Loucy (cell line): ENCODE measurements at regions not wholly inside any gene's neighbourhood (a gene's known extent, or its start where the extent isn't known, plus 50 kb on each side); places are given as distances from the start of the nearest gene placed in this dataset.

ENCODE experiments used
- CTCF ChIP-seq: fragments of 200-600 bp; sonication (generic); conservative IDR thresholded peaks from 2 replicates; pipeline ENCODE4 v1.5.1; 2014; ENCODE audit warnings: mild to moderate bottlenecking, antibody characterized with exemption, low read length
- EZH2phosphoT487 ChIP-seq: fragments of 200-600 bp; IDR thresholded peaks from 2 replicates; pipeline ENCODE4 v1.6.1; 2018; ENCODE audit warnings: antibody characterized with exemption, mild to moderate bottlenecking, moderate library complexity, borderline replicate concordance

GRCh38 chr16:7103056-7103455 is 229.6 kb upstream of the RBFOX1 start:
- no peak for TF ChIP-seq CTCF
- no peak for TF ChIP-seq EZH2phosphoT487
